GM11168 (cell line): ENCODE measurements at regions not wholly inside any gene's neighbourhood (a gene's known extent, or its start where the extent isn't known, plus 50 kb on each side); places are given as distances from the start of the nearest gene placed in this dataset.

Source experiments
- in situ Hi-C: fragments of 300-500 bp; cut with MboI; formaldehyde crosslinking; loops from one replicate; pipeline ENCODE4 v1.12.0; 2022; ENCODE audit warnings: low sequenced_read_pairs; ENCODE audit not compliant: unreplicated experiment

DNA sequence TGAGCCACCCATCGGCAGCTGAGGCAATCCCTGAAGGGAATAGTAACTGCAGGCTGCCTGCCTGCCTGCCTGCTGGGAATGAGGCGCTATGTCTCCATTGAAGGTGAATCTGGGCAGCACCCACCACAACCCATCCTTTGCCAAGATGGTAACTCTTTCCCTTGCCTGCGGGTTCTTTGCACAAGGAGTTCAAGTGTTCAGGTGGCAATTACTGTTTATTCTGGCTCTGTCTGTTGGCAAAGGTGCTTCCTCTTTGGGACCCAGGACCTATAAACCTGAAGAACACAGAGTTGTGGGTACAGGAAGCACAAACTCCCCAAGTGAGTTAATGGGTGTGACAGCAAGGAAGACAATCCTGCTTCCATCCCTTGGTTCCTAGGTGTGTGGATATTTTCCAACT, 448.1 kb upstream of the ZNF507 start:
- in situ Hi-C loops: no loop called here

DNA sequence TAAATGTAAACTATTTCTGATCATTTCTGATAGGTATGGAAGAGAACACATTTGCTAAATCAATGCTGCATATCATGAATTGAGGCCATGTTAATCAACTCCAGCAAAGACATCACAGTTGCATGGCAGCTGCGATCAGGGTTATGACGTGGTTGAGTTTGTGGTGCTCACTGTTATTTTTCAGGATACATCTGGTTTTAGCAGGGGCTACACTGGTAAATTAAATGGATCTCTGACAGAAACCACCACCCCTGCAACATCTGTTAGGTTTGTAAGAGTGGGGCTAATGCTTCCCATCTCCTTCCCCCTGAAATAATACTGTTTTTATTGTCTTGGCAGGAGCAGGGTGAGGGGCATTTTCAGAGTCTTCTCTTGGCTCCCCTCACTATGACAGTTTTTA, 444.4 kb upstream of the ZNF507 start:
- in situ Hi-C loops: no loop called here

DNA sequence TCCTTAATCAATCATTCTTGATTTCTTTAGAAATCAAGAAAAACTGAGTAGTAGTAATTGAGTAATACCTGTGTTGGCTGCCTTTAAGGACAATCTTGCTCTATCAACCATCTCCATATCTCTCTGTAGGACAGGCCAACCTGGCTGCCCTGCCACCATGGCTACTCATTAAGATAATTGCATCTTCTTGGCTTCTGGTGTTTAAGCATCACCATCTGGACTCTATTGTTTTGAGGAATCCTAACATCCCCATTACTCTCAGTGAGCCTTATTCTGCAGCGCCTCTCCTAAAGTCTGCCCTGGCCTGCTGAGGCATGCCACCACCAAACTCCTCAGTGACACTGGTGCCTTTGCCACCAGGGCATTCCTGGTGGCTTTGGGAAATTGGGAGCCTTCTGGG, 442.6 kb upstream of the ZNF507 start:
- in situ Hi-C loops: no loop called here

DNA sequence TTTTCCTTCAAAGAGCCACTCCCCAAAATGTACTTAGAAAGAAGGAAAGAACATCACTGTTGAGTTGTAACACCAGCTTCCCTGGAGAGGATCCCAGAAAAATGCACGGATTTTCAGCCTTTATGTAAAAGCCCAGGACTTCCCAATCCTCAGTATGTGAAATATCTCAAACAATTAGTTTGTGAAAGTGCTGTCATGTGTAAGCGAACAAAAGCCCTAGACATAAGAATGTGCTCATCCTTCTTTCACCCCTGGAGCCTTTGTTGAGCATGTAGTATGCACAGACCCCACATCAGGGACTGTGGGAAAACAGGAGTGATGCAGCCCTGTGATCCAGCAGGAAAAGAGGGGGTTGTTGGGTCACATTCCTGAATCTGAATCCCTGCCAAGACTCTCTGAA, 441.4 kb upstream of the ZNF507 start:
- in situ Hi-C loops: no loop called here

DNA sequence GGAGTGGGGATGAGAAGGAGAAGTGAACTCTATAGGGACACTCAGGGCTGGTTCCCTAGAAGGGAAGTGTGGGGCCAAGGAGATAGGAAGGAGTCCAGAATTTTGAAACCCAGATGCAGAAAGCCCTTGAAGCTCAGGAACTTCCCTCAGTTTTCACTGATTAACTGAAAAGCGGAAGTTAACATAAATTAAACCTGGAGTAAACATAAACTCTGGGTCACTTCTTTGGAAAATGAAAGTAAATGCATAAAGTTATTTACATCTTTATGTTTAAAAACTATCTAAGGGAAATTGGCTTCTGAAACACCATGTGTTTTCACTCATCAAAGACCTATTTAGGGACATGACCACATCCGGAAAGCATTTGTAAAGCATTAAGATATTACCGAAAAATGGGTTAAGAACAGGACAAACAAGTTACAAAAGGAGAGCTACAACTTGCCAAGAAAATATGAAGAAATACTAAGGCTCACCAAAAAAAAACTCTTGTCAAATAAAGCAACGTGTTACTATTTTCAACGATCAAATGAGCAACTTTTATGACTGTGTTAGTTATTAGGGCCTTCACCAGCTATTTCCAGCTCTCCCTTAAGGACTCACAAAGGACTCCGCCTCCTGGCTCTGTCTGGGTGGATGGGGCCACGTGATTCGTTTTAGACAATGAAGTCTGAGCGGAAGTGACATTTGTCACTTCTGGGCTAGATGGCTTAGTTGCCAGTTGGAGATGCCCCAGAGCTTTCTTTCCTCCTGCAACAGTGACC, 439.1 kb upstream of the ZNF507 start:
- in situ Hi-C loops: no loop called here

DNA sequence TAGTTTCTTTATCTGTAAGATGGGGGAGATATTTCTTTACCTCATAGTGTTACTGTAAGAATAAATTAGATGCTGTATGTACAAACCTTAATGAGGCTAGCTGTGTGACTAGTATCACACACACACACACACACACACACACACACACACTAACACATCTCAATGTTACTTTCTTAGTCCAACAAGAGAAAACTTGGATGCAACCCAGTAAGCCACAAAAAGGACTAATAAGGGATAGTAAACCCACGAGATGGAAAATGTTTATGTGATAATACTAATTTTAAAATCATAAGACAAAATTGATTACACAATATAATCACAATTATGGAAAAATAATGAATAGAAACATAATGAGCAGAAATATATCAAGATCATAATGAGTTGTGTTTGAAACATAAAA, 437.7 kb upstream of the ZNF507 start:
- in situ Hi-C loops: no loop called here

DNA sequence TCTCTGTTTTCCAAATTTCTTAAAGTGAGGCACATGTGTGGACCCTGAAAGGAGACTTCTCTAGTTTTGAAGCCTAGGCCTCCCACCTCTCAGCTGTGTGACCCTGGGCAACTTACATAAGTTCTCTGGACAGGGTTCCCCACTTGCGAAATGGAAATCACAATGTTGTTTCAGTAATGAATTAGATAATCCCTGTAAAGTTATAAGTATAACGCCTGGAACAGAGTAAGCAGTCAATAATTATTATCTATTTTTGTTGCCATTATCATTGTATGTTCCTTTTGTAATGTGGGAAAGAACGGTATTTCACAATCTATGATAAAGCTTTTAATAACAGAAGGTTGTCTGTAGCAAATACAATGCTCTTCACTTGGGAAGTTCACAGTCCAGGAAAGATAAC, 437.3 kb upstream of the ZNF507 start:
- in situ Hi-C loops: no loop called here

DNA sequence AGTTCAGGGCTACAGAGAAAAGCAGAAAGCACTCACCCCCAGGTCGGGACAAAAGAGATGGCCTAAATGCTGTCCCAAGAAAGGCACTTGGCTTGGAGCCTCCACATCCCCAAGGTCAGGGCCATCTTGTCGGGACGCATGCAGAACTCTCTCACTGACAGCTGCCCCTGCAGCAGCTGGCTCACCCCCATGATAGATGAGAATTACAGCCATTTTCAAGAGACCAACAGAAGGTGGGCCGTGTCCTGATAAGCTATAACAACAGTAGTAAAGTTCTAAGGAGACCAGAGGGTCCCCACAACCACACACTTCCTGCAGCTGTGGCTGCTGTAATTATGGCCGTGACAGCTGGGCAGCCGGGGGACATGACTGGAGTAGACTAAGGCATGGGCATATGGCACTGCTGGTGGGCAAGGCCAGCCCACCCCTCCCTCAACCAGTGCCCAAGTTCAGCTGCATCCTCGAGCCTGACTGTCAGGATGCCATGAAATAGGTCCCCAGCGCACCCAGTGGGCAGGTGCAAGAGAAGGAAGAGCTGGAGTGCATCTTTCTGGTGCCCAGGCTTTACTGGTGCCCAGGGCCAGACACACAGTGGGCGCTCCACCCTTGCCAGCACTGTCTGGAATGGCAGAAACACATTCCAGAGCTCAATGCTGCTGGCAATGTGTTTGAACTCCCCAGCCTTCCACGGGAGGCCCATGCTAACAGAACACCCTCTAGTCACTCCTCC, 436.7 kb upstream of the ZNF507 start:
- in situ Hi-C loops: no loop called here

DNA sequence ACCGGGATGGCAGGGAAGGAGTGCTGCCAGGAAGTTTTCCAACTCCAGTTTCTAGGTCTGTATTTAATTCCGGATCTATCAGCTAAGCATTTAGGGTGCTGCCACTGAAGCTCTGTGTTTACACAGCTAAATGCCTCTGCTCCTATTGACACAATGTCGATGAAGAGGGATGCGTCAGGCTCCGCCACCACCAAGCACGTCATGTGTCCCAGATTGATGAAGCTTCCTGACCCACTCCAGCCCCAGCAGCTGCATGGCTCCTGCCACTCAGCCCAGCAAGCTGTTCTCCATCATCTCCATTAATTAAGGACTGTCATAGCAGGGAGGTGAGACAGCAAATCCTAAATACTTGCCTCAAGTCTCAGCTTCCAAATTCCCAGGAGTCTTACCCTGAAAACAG, 435.2 kb upstream of the ZNF507 start:
- in situ Hi-C loops: no loop called here

DNA sequence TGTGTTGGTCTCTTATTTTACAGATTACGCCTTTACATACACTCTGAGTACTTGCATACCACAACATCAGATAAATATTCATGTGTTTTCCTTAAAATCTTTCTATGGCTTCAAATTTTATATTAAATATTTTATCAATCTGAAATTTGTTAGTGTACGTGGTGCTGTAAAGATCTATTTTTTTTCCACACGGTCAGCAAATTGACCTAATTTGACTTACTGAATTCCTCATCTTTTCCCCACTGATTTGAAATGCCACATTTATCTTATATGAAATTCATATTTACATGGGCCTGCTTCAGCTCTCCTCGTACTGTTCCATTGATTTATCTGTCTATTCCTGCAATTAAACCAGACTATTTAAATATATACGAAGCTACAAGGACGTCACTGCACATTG, 433.8 kb upstream of the ZNF507 start:
- in situ Hi-C loops: no loop called here

DNA sequence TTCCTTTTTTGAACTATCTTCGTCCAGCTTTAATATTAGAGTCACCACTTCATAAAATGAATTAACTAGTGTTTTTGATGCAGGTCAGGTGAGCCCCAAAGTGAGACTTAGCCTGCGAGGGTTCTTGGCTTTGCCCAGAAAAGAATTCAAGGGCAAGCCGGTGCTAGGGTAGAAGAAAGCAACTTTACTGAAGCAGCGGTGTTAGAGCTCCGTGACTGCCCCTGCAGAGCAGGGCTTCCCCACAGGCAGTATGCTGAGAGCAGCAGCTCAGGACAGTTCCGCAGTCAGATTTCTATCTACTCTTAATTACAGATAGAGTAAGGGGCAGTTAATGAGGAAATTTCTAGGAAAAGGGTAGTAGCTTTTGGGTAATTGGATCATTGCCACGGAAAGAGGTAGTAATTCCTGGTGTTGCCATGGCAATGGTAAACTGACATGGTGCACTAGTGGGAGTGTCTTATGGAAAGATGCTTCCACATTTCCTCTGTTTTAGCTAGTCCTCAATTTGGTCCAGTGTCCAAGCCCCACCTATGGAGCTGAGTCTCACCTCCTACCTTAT, 432.2 kb upstream of the ZNF507 start:
- in situ Hi-C loops: no loop called here

DNA sequence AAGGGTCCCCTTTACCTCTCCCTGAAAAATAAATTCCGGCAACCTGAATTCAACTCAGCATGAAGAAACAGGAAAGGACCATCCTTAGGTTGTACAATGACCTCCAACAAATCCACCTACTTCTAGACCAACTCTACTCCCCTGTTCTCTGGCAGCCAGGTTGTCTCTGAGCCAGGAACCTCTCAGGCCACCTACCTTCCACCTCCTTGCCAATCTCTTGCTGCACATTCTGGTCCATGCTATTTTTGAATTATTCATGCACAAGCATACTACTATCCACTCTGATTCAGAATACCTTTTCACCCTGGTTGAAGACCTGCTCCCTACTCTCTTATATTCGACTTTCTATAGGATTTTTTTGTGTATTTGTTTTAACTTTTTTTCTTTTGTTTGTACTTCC, 415.0 kb upstream of the ZNF507 start:
- in situ Hi-C loops: no loop called here

DNA sequence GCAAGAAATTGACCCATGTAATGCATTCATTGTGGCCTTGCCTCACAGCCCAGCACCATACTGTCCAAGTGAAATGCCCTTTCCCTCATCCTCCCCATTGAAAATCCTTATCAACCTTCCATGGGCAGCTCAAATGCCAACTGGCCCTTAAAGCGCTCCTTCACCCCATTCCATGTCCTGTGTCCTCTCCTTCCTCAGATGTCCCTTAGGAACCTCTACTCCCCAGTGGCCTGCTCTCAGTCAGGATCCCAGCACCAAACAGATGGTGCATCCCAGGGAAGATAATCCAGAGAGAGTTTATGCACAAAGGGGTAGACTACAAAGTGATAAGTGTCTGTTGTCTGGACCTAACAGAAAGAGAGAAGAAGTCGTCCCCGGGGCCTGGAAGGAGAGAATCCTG, 407.4 kb upstream of the ZNF507 start:
- in situ Hi-C loops: no loop called here

DNA sequence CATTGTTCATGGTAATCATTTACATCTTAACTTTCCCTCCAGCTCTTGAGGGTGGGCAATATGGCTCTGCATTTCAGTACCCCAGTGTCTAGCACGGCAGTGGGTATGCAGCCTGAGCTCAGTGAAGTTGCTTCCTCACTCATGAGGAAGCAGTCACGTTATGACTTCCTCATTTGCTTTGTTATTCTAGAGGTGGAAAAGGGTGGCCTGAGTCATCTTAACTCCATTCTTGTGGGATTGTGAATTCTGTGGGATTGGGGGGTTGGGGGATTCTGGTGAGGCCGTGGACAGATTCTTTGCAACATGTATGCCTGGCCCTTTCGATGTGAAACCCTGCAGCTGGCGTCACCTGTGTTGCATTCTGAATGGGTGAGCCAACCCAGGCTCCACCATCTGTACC, 406.7 kb upstream of the ZNF507 start:
- in situ Hi-C loops: no loop called here

DNA sequence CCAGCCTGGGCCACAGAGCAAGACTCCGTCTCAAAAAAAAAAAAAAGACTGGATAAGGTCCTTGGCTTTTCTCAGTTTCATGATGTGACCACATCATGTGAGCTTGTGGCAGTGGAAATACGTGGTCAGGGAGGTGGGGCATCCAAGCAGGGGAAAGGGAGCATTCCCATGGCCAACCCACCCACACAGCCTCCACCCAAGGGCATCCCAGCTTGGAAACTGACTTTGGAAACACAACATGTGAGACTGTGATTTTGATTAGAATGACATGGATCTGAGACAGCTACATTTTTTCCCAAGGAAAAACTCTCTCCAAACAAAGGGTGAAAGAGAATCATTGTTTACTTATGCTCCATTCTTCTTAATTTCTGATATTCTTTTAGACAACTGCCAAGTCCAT, 405.0 kb upstream of the ZNF507 start:
- in situ Hi-C loops: no loop called here

DNA sequence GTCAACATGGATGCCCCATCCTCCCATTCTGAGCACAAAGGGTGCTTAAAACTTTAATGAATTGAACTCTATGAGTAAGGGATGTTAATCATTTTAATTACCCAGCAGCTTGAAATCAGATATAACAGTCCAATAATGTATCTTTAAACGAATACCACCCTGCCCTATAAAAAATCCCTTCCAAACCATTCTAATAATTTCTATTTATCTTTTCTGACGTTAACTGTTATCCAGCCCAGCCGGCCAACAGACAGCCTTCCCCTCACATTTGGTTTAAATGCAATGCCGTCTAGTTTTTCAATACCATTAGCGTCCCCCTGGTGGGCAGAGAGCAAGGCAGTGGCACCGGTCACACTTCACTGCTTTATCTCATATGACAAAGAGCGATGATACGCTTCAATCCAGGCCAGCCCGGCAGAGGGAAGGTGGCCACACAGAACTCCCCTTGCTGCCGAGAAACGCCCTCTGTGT, 402.2 kb upstream of the ZNF507 start:
- in situ Hi-C loops: no loop called here

DNA sequence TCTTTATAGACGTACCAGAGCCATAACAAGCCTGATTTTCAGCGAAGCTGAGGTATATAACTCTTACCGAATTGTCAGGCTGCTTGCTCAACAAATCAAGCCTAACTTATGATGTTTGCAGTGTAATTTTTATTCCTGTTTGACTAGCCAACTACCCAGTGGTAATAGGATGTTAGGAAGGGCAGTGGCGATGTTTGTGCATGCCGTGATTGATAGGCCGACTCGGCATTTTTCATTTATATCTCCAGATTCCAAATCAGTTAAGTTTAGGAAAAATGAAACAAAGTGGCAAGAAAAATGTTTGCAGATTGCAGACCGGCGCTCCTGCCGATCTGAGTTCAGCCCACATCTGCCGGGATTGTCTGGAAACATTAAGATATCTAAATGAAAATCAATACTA, 401.6 kb upstream of the ZNF507 start:
- in situ Hi-C loops: no loop called here

DNA sequence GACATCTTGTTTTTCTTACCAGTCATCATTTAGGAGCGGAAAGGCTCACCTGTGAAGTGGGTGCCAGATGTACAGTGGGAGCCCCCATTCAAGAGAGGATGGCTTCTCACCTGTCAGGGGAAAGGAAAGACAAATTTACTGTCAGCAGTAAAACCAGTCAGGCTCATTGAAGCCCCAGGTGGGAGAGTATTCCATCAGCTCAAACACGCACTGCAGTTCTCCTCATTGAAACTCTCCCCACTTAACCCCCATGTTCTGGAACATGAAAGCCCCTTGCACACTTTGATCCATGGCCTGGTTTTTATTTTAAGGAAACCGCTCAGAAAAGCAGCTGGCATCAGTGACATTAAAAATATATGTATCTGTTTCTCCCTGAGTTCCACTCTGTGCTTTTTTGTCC, 401.1 kb upstream of the ZNF507 start:
- in situ Hi-C loops: no loop called here

DNA sequence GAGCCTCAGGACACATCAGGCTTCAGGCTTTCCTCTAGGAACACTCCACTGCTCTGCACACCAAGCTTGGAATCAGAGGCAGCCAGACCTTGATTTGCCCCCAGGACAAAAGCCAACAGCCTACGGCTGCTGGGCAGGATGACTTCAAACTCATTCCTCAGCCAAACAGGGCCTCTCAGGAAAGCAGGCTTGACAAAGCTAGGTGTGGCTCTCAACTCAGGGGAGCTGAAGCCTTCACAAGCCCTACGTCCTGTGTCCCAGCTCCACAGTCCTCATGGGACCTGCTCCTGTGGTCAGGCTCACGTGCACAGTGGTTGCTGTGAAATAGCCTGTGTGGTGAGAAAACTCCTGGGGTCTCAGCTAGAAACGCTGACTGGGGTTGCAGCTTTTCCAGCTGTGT, 398.9 kb upstream of the ZNF507 start:
- in situ Hi-C loops: no loop called here

DNA sequence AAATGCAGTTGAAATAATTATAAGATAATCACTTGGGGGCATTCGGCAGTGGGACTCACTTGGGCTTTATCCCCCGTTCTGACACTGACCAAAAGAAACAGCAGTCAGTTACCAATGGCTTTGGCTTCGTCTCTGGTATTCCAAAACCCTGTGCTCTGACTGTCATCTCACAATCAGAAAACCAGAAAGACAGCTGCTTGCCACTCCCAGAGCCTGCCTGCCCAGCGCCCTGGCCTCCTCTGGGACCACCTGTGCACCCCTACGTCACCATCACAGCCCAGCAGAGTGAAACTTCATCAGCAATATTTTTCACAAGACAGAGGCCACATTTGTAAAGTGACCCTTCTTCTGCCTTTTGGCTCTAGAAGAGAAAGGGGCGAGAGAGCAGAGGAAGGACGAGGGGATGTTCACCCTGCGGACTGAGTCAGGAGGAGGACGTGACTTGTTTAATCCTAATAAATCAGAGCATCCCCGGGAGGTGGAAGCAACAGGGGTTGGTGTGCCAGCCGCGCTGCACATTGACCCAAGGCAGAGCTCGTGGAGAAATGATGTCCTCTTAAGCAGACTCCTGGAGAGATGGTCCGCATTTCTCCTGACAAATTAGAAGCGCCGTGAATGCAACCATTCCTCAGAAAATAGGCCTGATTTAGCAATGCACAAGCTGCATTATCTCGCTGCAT, 397.8 kb upstream of the ZNF507 start:
- in situ Hi-C loops: no loop called here

DNA sequence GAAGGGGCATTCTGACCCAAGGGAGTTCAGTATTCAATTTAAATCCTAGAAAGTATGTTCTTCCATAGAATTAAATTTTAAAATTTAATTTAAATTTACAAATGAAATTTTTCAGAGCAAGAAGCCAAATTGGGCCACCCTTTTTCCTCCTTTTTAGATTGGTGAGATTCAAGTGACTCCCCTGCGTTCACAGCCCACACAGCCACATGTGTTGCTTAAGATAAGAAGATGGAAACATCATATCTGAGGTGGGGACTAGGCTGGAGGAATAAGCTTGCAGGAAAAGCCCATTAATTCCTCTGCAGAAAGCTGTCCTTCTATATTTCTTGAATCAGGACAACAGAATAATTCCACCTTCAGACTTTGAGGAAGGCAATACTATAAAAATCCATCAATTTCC, 392.7 kb upstream of the ZNF507 start:
- in situ Hi-C loops: no loop called here
